Cerebellar cortex (tissue), 1 donor: ENCODE measurements at regions not wholly inside any gene's neighbourhood (a gene's known extent, or its start where the extent isn't known, plus 50 kb on each side); places are given as distances from the start of the nearest gene placed in this dataset.

Experiments used
- DNase-seq: peaks from one replicate; pipeline ENCODE4 v3.0.0-alpha.2; 2015; ENCODE audit warnings: low spot score

DNA sequence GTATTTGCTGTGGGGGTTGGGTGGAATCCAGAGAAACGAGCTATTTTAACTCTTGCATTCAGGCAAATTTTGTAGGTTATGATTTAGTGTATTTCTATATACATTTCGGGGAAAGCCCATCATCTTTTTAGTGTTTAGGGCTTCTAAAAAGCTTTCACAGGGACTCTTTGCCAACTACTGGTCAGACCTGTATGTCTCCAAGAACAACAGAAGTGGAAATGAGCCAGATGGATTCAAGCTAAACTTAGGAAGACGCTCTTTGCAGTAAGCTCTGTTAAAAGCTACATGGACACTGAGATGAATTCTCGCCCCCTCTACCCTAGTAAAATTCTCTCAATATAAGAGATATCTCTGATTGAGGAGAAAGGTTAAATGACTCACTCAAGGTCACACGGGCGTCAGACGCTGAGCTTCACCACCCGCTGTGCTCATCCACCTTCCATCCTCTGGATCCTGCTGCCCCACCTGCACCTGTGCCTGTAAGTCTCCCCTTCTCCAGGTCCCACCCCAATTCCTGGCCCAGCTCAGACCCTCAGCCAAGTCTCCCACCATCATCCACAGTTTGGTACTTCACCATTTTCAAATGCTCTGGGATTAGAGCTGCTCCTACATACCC is 85.6 kb downstream of the MARCHF4 start:
- DNase-seq = no peak

DNA sequence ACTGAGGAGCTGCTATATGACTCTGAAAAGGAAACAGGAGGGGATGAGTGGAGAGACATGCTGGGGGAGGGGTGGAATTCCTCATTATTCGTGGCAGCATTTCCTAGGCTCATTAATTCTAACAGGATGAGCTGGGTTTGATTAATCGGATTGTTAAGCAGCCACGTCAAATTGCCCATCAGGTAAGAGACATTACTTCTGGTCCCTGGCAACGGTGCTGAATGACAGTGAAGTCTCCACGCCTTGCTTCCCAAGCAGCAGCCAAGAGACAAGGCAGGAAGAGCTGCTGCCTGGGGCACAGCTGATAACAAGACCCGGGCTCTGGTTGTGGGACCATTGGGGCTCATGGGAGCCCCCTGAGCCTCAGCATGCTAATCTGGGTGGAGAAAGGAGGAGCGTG is 86.6 kb downstream of the MARCHF4 start:
- DNase-seq = no peak

DNA sequence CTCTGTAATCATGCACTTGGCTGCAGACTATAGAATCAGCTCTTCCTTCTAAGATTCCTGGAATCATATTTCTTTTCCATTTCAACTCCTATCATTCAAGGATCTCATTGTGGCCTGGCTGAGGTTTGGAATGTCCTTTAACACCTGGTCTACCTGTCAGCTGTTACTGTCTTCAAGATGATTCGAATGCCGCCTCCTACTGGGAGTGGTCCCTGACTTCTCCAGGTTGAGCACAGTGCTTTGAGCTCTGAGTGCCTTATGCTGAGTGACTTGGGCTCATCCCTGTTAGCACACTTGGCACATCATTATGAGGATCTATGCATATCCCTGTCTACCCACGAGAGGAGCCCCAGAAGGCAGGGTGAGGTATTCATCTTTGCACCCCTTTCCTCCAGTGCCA is 87.6 kb downstream of the MARCHF4 start:
- DNase-seq = no peak

DNA sequence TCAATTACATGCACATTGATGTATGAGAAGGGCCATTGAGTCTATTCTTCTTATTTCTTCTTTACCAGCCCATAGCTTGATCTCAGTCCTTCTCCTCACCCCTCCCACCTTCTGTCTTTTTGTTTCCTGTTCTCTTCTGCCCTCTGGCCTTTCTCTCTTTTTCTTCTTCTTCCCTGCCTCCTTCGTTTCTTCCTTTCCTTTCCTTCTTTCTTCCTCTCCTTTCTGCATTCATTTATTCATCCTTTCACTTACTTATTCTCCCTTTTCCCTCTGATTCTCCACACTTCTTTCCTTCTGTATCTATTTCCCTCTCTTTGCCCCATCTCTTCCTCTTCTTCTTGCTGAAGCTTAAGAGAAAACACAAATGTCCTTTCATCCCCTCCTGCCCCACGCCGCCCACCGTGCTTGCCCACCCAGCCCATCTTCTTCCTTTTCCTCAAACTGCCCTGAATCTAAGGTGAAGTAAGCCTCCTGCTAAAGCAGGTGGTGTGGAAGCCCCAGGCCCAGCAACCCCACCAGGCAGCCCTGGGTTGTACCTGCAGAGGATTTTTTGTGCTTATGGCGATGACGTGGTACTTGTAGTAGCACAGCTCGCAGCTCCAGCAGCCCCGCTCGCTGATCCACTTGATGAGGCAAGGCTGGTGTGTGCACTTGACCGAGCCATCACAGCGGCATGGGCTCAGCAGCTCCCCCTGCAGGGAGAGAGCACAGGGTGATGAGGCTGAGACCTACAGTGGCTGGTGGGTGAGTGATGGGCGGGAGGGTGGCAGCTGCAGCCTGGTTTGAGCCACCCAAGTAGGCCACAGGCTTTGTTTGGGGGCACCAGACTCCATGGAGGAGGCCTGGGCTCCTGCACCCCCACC is 89.0 kb downstream of the MARCHF4 start:
- no peak for DNase-seq

DNA sequence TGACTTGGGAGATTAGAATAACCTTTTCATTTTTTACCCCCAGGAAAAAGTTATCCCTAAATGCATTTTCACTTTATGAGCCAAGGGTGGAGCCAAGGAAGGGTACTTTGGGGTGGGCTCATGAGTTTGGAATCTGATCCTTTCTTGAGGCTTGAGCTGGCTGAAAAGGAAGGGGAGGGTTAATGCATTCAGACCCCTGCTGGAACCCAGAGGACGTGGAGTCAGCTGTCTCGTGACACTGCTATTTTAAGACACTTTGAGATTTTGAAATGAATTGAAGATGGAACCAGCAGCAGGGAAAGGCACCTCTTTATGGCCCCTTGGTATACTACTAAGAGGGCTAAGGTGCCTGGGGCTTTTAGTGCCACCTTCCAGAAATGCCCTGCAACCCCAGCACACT is 90.4 kb downstream of the MARCHF4 start:
- DNase-seq = no peak

DNA sequence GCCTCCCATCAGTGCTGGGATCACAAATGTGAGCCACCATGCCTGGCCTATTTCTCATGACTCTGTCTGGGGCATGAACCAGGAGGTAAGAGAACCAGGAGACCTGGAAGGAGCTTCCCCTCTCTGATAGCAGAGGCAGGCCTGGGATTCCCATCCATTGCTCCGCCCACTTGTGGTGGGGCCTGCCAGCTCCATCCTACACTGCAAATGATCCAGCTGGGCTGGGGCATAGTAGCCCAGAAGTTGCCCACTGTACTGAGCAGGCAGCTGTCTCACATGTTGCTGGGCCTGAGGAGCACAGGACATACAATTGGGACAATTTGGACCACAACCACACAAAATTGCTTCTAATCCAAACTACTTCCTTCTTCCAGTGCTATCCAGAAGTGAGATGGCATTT is 91.0 kb downstream of the MARCHF4 start:
- no peak for DNase-seq

DNA sequence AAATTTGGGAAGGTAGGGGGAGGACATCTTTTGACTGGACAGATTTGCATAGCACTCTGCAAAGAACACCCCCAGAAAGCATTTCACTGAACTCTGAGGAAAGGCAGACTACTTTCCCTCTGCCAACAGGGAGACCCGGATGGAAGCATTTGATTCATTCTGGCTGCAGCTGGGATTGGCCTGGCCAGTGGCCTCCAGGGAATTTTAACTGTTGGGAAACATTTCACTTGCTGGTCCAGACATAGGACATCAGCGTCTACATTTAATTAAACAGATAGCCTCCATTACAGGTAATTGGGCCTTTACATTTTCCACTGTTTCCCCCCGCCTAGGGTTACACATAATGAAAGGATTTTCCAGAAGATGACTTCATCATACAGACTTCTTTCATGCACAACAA is 92.8 kb downstream of the MARCHF4 start:
- DNase-seq = no peak

DNA sequence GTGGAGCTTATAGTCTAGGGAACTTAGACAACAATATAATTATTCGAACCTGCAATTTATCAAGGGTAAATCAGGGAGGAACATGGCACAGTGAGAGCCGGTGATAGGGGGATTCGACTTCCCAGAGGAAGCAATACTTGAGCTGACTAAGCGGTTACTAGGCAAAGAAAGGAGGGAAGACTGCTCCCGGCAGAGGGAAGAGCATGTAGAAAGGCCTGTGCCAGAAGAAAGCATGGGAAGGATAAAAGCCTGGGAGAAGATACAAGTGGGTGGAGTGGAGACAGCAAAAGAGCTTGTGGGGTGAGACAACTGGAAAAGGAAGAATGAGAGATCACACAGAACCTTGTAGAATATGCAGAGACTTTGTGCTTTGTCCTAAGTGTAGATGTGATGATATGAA is 93.3 kb downstream of the MARCHF4 start:
- DNase-seq = no peak

DNA sequence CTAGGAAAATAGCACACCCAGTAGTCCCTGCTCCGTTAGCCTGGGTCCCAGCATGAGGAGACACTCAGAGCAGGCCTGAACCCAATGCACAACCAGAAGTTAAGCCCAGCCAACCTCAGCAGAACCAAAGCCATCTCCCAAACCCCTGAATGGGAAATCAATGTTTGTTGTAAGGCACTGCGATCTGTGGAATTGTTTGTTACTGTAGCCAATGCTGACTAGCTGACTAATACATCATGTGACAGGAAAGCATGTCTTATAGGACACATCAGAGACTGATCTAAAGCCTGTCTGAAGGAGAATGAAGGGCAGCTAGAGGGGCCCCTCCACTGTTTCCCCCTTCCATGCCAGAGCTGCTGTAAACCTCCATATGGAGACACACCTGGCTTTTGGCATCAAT is 96.4 kb downstream of the MARCHF4 start:
- no peak for DNase-seq

DNA sequence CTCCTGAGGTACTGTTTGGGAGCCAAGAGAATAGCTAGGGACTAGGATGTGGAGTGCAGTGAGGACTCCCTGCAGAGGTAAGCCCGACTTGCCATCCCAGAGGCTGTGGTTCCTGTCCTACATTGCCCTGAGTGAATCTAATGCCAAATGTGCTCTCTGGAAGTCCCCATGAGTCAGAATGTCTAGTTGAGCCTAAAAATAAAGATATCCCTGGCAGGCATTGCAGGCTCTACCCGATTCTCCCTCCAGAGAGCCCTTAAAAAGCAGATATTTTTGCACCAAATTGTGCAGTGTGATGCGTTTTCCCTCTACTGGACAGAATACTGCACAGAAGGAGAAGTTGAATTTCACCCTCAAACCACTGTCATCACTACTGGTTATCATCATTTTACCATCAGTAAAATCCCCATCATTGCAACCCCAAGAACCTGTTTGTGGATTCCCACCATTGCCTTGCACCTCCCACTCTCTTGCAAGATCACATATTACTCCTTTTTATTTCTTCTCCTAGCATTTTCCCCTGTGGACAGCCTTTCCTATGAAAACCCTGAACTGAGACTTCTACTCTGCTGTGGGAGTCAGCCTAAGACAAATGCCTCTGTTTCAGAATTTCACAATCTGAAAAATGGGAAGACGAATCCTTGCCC is 98.0 kb downstream of the MARCHF4 start:
- no peak for DNase-seq

DNA sequence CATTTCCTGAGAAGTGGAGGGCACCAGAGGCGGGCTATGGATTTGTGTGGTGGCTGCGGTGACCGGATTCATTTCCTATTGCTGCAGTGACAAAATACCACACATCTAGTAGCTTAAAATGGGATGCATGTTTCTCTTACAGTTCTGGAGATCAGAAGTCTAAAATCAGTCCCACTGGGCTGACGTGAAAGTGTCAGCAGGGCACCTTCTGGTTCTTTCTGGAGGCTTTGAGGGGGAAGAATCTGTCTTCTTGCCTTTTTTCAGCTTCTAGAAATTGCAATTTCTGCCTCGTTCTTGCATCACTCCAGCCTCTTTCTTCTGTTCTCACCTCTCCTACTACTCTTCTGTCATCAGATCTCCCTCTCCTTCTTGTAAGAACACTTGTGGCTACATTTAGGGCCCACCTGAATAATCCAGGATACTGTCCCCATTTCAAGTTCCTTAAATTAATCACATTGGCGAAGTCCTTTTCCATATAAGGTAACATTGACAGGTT is 111.2 kb downstream of the MARCHF4 start:
- DNase-seq = no peak

DNA sequence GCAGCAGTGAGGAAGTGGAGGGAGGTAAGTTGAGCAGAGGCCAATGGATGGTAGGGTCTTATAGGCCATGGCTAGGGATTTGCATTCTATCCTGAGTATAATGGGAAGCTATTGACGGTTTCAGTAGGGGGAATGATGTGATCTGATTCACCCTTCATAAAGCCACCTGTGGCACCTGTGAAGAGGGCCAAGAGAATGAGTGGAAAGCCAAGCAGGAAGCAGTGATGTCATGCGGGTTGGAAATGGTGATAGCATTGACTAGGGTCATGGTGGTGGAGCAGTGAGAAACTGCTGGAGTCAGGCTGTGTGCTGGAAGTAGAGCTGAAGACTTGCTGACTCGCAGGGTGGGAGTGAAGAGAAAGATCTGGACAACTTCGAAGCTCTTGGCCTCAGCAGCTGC is 111.7 kb downstream of the MARCHF4 start:
- no peak for DNase-seq

DNA sequence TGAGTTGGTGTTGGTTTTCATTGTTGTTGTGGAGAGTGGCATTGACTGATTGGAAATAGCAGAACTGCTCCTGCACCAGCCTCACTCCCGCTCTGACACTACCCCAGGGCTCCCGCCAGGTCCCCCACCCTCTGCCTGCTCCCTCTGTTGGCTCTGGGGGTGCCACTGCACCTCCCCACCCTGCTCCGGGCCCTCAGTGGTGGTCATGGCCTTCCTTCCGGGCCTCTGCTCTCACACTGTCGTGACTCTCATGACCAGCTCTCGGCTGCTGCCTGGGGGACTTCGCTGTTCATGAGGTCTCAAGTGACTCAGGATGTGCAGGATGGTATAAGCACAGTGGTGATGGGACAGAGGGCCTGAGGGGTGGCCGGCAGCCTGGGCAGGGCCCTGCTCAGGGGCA is 113.2 kb downstream of the MARCHF4 start:
- DNase-seq = no peak

DNA sequence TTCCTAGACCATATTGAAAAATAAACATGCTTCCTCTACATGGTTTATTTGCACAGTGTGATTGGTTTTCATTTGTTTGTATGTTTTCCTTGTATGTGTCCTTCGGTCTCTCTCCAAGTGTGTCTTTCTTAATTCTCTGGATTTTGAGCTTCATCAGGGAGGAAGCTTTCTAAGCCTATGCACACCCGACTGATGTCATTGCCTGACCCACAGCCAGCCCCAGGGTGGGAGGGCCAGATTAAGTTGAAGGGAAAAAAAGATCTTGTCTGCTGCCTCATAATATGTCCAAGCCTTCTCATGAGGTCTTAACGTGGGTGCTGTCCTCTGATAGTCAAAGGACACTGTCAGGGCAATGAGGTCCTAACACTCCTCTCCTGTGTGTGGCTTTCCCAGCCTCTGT is 115.2 kb downstream of the MARCHF4 start:
- DNase-seq = no peak
